ENCODE measurements at regions not wholly inside any gene's neighbourhood (a gene's known extent, or its start where the extent isn't known, plus 50 kb on each side); places are given as distances from the start of the nearest gene placed in this dataset.

DNA sequence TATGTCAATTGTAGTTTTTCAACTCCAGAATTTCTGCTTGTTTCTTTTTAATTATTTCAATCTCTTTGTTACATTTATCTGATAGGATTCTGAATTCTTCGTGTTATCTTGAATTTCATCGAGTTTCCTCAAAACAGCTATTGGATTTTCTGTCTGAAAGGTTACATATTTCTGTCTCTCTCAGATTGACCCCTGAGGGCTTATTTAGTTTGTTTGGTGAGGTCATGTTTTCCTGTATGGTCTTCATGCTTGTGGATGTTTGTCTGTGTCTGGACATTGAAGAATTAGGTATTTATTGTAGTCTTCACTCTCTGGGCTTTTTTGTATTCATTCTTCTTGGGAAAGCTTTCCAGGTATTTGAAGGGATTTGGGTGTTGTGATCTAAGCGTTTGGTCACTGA, 85.6 kb downstream of the SNAPC1 start:
- no peak for DNase-seq (ENCODE audit: low read depth in 2 of 2)

DNA sequence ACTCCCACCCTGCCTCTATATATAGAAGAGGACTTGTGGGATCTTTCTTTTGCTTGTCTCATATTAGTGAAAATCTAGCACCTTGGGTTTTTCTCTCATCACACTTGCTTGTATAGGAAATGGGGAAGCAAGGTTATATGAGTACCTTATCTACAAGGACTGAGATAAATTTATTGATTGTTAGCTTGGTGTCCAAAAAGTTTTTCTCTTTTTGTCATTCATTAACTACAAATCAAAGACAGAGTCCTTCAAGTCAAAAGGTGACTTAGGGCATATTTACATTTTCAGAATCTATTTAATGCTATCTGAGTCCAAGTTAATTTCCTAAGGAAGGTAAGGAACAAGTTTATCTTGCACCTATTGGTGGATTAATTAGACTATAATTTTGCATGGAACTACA, 92.7 kb downstream of the SNAPC1 start:
- DNase-seq (ENCODE audit: low read depth in 2 of 2): no peak

DNA sequence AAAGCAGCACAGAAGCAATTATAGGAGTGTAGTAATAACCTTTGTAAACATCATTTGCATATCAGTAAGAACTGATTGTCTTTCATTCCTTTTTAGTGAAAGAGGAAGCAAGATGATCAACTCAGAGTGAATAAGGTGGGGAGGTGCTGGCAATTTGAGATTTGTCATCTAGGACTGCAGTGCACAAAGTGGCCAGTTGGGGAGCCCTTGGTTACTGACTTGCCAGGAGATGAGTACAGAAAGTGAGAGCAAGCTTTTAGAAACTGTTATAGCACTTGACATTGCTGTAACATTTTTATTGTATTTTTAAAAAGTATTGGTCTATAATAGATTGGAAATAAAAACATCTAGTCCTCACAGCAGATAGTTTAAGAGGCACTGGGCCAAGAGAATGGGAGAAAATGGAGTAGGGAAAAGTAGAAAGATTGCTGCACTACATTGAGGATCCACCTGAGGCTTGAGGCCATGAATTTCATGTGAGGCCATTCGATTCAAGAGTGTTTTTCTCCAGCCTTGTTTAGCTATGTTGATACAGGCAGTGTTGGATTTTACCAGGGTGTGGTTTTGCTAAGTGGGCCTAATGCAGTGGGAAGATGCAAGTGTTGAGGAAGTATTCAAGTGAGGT, 98.2 kb downstream of the SNAPC1 start:
- peak; percentile 14 to 18 for DNase-seq (ENCODE audit: low read depth in 2 of 2)

DNA sequence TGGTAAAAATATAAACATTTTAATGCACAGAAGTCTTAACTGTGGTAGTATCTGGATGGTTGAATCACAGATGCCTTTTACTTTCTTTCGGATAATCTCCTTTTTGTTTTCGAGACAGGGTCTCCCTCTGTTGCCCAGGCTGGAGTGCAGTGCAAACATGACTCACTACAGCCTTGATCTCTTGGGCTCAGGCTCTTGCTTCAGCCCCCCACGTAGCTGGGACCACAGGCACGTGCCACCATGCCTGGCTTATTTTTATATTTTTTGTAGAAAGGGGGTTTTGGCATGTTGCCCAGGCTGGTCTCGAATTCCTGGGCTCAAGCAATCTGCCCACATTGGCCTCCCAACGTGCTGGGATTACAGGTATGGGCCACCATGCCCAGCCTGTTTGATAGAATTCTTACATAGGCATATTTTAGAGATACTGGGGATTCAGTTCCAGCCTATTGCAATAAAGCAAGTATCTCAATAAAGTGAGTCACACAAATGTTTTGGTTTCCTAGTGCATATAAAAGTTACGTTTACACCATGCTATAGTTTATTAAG, 99.2 kb downstream of the SNAPC1 start:
- no peak for DNase-seq (ENCODE audit: low read depth in 2 of 2)

DNA sequence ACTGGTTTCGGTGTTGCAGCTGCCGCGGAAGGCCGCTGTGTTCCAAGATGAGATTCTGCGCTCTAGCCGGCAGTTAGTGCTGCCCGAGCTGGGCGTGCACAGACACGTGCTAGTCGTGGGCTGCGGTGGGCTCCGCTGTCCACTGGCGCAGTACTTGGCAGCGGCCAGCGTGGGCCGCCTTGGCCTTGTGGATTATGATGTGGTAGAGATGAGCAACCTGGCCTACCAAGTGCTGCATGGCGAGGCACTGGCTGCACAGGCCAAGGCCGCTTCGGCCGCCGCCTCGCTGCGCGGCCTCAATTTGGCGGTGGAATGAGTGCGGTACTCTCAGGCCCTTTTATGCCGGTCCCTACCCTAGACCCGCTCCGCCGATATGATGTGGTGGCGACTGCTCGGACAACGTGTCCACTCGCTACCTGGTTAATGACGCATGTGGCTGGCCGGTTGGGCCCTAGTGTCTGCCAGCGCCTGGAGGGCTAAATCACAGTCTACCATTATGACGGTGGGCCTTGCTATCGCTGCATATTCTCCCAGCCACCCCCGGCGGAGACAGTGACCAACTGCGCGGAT, 102.2 kb downstream of the SNAPC1 start:
- no peak for DNase-seq (ENCODE audit: low read depth in 2 of 2)

DNA sequence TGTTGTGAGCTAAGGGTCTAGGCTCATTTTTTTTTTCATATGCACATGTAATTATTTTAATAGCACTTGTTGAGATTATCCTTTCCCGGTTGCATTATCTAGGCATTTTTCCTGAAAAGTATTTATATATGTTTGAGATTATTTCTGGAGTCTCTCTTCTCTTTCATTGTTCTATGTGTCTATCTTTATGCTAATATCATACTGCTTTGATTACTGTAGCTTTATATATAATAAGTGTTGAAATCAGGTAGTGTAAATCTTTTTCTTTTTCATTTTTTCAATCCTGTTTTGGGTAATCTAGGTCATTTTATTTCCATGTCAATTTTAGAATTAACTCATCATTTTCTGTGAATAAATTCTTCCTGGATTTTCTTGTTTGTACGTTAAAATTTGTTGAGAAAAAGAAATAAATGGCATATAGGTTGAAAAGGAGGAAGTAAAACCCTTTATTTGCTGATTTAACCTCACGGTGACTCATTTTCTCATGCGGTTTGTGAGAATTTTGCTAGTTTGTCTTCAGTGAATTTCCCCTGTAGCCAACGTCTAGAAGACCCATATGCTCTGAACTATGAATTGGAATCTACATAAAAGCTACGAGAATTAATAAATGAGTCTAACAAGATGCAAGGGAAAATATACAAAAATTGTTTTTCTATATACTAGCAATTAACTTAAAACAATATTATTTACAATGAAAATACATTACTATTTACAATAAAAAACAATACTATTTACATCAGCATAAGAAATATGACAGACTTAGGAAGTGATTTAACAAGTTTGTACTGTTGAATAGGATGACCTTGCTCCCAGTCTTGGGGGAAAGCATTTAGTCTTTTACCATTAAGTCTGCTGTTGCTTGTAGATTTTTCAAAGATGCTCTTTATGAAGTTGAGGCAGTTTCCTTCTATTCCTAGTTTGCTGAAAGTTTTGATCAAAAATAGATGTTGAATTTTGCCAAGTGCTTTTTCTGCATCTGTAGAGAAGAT, 105.0 kb downstream of the SNAPC1 start:
- no peak for DNase-seq (ENCODE audit: low read depth in 2 of 2)

DNA sequence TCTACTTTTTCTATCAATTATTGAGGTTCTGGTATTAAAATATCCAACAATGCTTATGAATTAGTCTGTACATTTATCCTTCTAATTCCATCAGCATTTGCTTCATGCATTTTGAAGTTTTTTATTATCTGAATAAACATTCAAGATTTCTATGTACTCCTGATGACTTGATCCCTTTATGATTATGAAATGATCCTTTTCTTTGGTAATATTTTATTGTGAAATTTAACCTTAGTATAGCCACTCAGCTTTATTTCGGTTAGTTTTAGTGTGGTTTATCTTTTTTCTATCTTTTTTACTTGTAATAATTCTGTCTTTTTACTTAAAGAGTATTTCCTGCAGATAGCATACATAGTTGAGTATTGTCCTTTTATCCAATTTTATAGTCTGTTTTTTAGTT, 106.6 kb downstream of the SNAPC1 start:
- DNase-seq (ENCODE audit: low read depth in 2 of 2): no peak

DNA sequence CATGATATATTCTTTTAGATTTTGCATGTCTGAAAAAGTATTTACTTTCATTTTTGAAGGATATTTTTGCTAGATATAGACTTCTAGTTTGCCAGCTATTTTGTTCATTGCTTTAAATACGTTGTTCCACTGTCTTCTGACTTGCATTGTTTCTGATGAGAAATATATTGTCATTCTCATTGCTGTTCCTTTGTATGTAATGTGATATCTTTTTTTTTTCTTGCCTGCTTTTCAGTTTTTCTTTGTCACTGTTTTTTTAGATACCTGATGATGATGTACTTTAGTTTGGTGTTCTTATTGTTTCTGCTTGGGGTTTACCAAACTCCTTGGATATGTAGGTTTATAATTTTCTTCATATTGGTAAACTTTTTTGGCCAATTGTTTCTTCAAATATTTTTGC, 107.9 kb downstream of the SNAPC1 start:
- no peak for DNase-seq (ENCODE audit: low read depth in 2 of 2)

DNA sequence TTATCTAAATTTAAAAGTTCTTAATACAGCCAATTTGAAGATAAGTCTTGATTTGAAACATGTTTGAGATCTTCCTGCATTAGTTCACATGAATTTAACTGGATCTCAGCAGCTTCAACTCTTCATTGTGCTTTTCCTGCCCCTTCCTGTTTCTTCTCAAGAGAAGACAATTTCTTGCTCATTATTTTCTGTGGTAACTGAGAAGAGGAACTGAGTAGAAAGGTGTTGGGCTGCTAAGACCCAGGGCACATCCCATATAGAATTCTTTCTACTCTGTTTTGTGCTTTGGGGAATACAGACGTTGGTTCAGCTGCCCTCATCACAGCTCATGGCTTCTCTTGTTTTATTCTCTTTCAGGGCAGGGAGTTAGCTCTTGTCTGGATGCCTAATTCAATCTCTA, 110.2 kb downstream of the SNAPC1 start:
- no peak for DNase-seq (ENCODE audit: low read depth in 2 of 2)

DNA sequence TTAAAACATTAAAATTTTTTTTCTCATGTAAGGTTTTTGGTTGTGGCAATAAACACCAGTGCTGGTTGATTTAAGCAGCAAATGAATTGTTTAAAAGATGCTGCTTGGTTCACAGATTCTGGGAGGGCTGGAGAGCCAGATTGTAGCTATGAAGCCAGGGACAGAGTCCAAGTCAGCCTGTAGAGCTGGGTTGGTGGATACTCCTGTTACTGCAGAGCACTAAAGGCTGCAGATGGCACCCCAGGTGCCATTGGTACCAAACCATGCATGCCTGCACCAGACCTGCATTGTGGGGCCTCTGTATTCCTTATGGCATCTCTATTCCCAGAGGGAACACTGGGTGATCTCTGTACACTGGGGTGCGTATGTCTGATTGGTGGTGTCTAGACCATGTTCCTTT, 113.3 kb downstream of the SNAPC1 start:
- DNase-seq (ENCODE audit: low read depth in 2 of 2): no peak

DNA sequence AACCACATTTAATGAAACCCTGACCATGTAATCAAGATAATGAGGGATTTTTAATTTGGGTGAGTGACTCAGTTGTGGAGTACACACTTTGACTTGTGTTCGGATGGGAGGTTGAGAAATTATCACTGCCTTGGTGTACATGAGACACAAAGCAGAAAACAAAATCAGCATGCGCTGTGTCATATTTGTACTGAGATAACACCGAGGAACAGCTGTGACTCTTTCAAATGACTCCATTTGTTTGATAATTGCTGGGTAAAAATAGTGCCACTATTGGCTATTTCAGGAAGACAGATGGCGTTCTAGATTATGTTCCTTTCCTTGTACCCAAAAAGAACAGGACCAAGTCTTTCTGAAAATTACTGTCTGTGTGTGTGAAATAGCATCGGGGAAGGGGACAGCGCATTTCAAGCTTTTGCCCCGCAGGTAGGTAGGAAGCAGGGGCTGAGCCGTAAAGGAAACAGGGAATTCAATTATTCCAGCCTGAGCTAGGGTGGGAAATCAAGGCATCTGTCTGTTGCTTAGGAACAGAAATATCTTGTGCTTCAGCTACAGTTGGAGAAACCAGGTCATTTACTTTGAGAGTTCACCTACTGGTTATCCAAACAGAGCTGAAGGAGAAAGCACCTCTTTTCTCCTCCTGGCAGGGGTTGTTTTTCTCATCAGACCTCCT, 114.3 kb downstream of the SNAPC1 start:
- DNase-seq (ENCODE audit: low read depth in 2 of 2): no peak

DNA sequence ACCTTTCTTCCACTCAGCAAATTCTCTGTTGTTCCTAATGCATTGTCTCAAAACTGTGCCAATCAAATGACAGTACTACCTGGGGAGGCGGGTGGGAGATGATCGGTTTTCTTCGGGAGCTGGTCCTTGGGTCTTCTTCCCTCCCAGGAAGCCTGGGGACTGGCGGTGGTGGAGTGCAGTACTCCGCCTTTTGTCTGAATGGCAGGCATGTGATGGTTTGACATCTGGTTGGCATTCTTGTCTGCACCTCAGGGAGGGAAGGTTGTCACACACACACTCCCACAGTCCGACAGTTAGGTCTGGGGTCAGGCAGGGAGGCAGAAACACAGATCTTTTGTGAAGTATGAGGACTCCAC, 114.8 kb downstream of the SNAPC1 start:
- DNase-seq (ENCODE audit: low read depth in 2 of 2): no peak

DNA sequence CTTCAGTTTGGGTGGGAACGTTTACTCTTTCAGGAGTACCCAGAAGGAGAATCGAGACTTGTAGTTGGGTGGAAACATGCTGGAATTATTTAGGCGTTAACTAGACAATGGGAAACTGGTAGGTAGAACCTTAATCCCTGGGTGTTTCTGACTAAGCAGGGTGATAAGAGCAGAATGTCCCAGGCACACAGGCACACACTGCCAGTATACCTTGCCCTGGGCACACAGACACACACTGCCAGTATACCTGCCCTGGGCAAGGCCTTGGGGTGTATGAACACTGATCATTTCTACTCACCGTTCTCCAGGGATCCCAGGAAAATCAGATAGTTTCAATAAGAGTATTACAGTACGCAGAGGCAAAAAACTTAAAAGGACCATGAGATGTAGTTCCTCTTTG, 115.5 kb downstream of the SNAPC1 start:
- no peak for DNase-seq (ENCODE audit: low read depth in 2 of 2)

DNA sequence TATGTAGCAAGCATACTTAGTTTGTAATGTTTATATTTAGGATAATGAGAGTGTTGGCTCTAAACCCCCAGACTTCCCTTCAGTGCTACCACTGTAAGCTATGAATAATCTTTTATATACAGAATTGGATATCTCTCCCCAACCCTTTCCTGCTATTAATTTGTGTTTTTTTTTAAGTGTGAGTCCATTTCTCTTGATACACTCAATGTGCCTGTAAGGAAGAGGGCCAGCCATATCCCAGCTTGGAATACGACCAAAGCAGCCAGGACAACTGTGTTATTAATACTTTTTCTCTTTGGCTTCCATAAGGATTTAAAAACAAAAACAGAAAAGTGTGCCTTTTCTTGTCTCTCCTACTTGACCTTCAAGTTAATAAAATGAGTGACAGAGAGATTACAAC, 116.7 kb downstream of the SNAPC1 start:
- DNase-seq (ENCODE audit: low read depth in 2 of 2): no peak

DNA sequence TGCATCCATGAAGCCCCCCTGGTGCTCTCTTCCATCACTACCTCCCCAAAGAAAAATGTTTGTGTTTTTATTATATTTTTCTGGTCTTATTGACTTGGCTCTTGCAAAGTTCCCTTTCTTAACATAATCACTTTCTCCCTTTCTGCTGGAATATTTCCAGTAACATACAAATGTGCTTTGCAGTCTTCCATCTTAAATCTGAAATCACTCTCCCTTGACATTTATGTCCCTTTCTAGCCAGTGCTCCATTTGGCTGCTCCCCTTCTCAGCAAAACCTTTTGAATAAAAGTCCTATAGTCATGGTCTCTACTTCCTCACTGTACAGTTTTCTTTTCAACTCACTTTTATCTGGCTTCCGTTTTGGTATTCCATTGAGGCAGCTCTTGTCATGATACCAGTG, 118.8 kb downstream of the SNAPC1 start:
- DNase-seq (ENCODE audit: low read depth in 2 of 2): no peak

DNA sequence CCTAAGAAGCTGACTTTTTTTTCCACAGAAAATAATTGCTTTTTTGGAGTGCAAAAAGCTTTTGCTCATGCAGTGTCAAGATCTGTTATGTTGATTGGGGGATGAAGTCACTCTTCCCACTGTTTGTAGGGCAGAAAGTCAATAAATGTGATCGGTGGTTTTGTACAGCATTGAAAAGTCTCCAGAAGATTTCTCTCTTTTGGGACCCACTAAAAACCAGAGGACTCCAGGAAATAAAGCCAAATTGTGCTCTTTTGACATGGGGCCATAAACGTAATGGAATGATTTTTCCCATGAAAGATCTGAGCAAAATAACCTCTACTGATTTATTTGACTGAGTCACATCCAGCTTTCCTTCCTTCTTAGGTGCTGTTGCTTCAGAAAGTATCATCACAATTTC, 122.5 kb downstream of the SNAPC1 start:
- DNase-seq (ENCODE audit: low read depth in 2 of 2): no peak

DNA sequence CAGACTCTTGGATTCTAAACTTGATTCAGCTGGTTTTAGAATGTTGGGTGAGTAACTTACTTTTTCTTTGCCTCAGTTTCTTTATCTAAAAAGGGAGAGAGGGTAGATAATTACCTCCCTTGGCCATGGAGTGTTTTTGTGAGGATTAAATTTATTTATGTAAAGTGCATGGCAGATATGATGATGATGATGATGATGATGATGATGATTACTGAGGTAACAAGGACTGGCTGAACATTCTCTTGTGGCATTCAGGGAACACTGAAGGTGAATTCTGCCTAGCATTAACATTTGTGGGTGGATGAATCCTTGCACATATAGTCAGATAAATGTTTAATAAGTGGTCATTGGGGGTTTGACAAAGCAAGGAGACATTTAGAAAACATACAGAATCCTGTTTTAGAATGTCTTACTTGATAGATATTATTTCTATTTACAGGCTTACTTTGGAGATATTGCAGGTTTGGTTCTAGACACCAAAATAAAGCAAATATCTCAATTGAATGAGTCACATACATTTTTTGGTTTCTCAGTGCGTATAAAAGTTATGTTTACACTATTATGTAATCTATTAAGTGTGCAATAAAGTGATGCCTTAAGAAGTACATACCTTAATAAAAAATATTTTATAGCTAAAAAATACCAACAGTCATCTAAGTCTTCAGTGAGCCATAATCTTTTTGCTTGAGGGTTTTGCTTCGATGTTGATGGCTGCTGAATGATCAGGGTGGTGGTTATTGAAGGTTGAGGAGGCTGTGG, 123.2 kb downstream of the SNAPC1 start:
- no peak for DNase-seq (ENCODE audit: low read depth in 2 of 2)

DNA sequence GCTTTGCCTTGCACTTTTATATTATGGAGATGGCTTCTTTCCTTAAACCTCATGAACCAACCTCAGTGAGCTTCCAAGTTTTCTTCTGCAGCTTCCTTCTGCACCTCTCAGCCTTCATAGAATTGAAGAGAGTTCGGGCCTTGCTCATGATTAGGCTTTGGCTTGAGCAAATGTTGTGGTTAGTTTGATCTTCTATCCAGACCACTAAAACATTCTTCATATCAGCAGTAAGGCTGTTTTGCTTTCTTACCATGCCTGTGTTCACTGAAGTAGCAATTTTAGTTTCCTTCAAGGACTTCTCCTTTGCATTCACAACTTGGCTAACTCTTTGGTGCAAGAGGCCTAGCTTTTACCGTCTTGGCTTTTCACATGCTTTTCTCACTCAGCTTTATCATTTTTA, 125.4 kb downstream of the SNAPC1 start:
- DNase-seq (ENCODE audit: low read depth in 2 of 2): no peak

DNA sequence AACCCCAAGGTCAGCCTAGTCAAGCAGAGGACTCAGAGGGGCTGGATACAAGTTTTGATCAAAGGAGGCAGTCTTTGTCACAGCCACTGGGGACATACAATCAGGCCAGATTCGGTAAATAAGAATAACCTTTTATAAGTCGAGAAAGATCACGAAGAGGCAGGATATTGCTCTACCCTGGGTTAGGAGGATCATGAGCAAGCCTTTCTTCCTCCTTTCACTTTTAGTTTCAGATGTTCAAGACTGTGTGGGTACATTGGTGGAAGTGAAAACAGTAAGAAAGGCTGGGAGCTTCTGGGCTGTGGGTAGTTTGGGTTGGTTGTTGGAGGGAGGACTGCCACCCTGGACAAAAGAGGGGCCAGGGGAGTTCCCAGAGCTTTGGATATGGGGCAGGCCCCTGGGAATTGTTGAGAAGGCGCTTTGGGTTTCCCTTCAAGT, 127.7 kb downstream of the SNAPC1 start:
- no peak for DNase-seq (ENCODE audit: low read depth in 2 of 2)

DNA sequence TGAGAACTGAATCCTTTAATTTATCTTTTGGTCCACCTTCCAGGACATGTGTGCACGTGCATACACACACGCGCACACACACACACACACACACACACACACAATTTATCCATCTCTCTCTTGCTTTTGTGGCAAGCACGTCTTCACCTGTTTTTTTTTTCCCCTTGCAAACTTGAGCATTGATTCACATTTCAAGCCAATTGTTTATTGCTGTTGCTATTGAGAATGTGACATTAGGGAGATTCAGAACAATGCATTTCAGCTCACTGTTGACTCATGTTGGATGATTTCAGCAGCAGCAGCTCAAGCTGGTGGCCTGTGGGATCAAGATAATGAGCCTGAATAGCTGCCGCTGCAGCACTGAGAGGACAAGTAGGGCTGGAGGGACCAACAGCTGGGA, 128.9 kb downstream of the SNAPC1 start:
- DNase-seq (ENCODE audit: low read depth in 2 of 2): no peak

DNA sequence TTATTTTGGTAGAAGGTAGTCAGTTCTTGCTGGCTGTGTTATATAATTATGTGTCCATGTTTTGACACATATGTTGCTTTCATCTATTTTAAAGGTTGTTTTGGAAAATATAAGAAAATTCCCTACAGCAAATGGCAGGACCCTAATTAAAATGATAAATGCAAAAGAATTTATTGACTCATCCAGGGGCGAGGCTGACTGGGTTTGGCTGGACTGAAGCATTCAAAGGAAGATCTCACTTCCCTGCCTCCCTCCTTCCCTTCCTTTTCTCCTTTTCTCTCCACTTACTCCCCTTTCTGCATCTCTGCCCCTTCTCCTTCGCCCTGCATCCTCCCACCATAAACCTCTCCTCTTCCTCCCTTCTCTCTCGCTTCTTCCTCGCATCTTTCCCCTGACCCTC, 129.6 kb downstream of the SNAPC1 start:
- DNase-seq (ENCODE audit: low read depth in 2 of 2): no peak

All from stimulated activated CD8-positive, alpha-beta memory T cell treated with anti-CD3 and anti-CD28 coated beads, Interleukin-15, amount 100 ng/mL, for 4 hours (primary cell).